MCF 10A (cell line): ENCODE measurements at regions not wholly inside any gene's neighbourhood (a gene's known extent, or its start where the extent isn't known, plus 50 kb on each side); places are given as distances from the start of the nearest gene placed in this dataset.

Source experiments
- BruUV-seq: library from RNA; stranded (reverse); fragments of 400-500 nt; replicated peaks from 2 replicates; lab custom pipeline; 2021; lab: Mats Ljungman, UMichigan
- CTCF ChIA-PET: fragments of 300-600 bp; sonication (Branson Sonifier 250); formaldehyde crosslinking; extraction: SDS; loops from one replicate; lab custom pipeline; 2021; ENCODE audit warnings: antibody characterized with exemption, inconsistent platforms; lab: Yijun Ruan, JAX
- POLR2A ChIA-PET: fragments of 300-600, 350-650 bp; sonication (Branson Sonifier 250); formaldehyde crosslinking; extraction: SDS; loops from one replicate; lab custom pipeline; 2020; ENCODE audit warnings: antibody characterized with exemption, inconsistent platforms; lab: Yijun Ruan, JAX
- DNase-seq: peaks from one replicate; pipeline ENCODE4 v3.0.0-alpha.2; 2018; ENCODE audit not compliant: unreplicated experiment
- H3K27ac Mint-ChIP-seq: one replicate; pipeline ENCODE4 v1.8.0; 2022; ENCODE audit warnings: mild to moderate bottlenecking, low read depth, mixed read lengths; ENCODE audit not compliant: unreplicated experiment
- H3K27me3 Mint-ChIP-seq: one replicate; pipeline ENCODE4 v1.8.0; 2022; ENCODE audit warnings: mixed read lengths; ENCODE audit not compliant: insufficient read depth, unreplicated experiment
- H3K36me3 Mint-ChIP-seq: one replicate; pipeline ENCODE4 v1.8.0; 2022; ENCODE audit warnings: mild to moderate bottlenecking, moderate library complexity, mixed read lengths; ENCODE audit not compliant: insufficient read depth, unreplicated experiment
- H3K4me1 Mint-ChIP-seq: one replicate; pipeline ENCODE4 v1.8.0; 2022; ENCODE audit warnings: mixed read lengths; ENCODE audit not compliant: insufficient read depth, unreplicated experiment
- H3K4me3 Mint-ChIP-seq: one replicate; pipeline ENCODE4 v1.8.0; 2022; ENCODE audit warnings: mild to moderate bottlenecking, moderate library complexity, mixed read lengths; ENCODE audit not compliant: unreplicated experiment
- H3K9me3 Mint-ChIP-seq: one replicate; pipeline ENCODE4 v1.8.0; 2022; ENCODE audit warnings: mixed read lengths; ENCODE audit not compliant: unreplicated experiment
- intact Hi-C: fragments of 100-400 bp; cut with micrococcal nuclease; formaldehyde crosslinking; loops from 2 replicates; pipeline ENCODE4 v1.14.1; 2022
- TF ChIP-seq, protein P1 (sequence below): fragments of 200-600 bp; IDR thresholded peaks from one replicate; pipeline ENCODE4 v1.8.0; 2022; ENCODE audit warnings: antibody characterized with exemption, mild to moderate bottlenecking; ENCODE audit not compliant: unreplicated experiment

GRCh38 chr16:13291591-13292333 lies 390.4 kb downstream of the SHISA9 start:
- TF ChIP-seq, protein P1, sequence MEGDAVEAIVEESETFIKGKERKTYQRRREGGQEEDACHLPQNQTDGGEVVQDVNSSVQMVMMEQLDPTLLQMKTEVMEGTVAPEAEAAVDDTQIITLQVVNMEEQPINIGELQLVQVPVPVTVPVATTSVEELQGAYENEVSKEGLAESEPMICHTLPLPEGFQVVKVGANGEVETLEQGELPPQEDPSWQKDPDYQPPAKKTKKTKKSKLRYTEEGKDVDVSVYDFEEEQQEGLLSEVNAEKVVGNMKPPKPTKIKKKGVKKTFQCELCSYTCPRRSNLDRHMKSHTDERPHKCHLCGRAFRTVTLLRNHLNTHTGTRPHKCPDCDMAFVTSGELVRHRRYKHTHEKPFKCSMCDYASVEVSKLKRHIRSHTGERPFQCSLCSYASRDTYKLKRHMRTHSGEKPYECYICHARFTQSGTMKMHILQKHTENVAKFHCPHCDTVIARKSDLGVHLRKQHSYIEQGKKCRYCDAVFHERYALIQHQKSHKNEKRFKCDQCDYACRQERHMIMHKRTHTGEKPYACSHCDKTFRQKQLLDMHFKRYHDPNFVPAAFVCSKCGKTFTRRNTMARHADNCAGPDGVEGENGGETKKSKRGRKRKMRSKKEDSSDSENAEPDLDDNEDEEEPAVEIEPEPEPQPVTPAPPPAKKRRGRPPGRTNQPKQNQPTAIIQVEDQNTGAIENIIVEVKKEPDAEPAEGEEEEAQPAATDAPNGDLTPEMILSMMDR: no peak
- Mint-ChIP-seq H3K9me3 (no peaks in the 10 kb centered on the region), H3K4me3 (no peak overlapping the region), H3K27me3 (no peaks in the 10 kb centered on the region), H3K27ac (no peak overlapping the region), H3K36me3 (no peaks in the 10 kb centered on the region), H3K4me1 (no peaks in the 10 kb centered on the region)
- BruUV-seq: no TSS peak
- DNase-seq: no peak
- POLR2A ChIA-PET: no interaction called here
- CTCF ChIA-PET: interaction anchor here (1.3 kb wide), 1 partner anchor 8 kb away, joined by 3 read pairs; no protein-coding TSS in a partner anchor
- intact Hi-C loops: no loop called here

DNA sequence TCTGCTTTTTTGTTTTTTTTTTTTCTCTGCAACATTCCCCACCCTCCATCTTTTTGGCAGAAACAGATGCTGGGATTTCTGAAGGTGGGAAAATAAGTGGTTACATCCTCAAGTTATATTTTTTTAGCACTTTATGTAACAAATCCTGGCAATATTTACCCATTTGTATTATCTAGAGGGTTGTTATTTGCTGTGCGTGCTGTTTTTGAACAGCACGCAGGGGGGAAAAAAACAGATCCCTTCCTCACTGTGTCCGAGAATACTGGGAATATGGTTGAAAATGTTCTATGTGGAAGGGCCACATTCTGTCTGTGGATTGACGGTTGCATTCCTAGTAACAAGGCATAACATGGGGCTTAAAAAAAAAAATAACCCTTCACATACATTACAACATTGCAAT lies 394.8 kb downstream of the SHISA9 start:
- ChIA-PET POLR2A (no interaction called here), CTCF (no interaction called here)
- BruUV-seq: no TSS peak
- intact Hi-C loops: no loop called here
- Mint-ChIP-seq H3K27ac (no peak overlapping the region), H3K27me3 (no peaks in the 10 kb centered on the region), H3K4me3 (no peak overlapping the region), H3K9me3 (no peaks in the 10 kb centered on the region), H3K4me1 (no peaks in the 10 kb centered on the region), H3K36me3 (no peaks in the 10 kb centered on the region)
- TF ChIP-seq, protein P1: no peak
- DNase-seq: no peak

- TF ChIP-seq, protein P1: no peak
- Mint-ChIP-seq H3K4me3 (no peak overlapping the region), H3K4me1 (no peaks in the 10 kb centered on the region), H3K9me3 (no peaks in the 10 kb centered on the region), H3K36me3 (no peaks in the 10 kb centered on the region), H3K27ac (no peak overlapping the region), H3K27me3 (no peaks in the 10 kb centered on the region)
- DNase-seq: no peak
- POLR2A ChIA-PET: no interaction called here
- CTCF ChIA-PET: interaction anchor here (0.6 kb wide), 2 partner anchors 482 to 1333 kb away, joined by 3 to 4 read pairs; no protein-coding TSS in a partner anchor
- no TSS peak for BruUV-seq
- intact Hi-C loops: no loop called here
These were observed 397.3 kb downstream of the SHISA9 start for GRCh38 chr16:13298666-13299065.

DNA sequence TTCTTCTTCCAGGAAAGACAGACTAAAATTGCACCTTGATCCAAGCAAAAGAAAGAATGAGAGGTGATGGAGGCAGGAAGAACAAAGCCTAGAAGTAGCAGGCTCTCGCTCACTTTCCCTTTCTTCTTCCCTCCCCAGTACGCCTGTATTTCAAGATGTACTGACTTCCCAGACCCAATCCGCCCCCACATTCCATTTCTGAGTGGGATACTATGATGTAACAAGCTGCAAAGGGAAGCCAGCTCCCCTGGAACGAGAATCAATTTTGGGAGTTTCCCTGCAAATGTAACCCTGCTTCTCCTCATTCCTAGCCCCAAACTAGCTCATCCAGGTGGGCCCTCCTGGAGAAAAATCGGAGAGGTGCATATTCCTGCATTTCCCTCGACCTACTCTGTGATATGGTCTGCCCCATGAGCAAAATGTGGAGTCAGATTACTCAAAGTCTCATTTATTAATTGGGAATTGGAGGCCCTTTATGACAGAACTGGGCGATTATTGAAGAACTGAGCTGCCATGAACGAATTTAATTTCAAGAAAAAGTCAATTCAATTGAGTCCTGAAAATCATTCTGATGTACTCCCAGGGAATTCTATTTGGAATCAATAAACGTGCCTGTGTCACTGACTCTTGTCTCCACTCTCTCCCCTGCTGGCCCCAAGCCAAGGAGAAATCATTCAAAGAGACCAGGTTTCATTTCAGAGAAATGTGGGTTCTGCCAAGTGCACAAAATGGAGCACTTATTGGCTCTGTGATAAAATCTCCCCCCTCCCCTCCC lies 398.9 kb downstream of the SHISA9 start:
- TF ChIP-seq, protein P1: no peak
- Mint-ChIP-seq H3K4me3 (no peak overlapping the region), H3K36me3 (no peaks in the 10 kb centered on the region), H3K27me3 (no peaks in the 10 kb centered on the region), H3K4me1 (no peaks in the 10 kb centered on the region), H3K9me3 (no peaks in the 10 kb centered on the region), H3K27ac (no peak overlapping the region)
- no peak for DNase-seq
- no TSS peak for BruUV-seq
- POLR2A ChIA-PET: no interaction called here
- CTCF ChIA-PET: interaction anchor here (0.7 to 0.9 kb wide), 2 partner anchors 9 to 665 kb away, joined by 3 read pairs; no protein-coding TSS in a partner anchor
- intact Hi-C loops: loop anchor here (10.0 kb wide), 1 partner anchor 105 kb away; no protein-coding TSS in a partner anchor
